HCEC 1CT (cell line): ENCODE measurements at regions not wholly inside any gene's neighbourhood (a gene's known extent, or its start where the extent isn't known, plus 50 kb on each side); places are given as distances from the start of the nearest gene placed in this dataset.

Source experiments
- DNase-seq: peaks from one replicate; pipeline ENCODE4 v3.0.0-alpha.2; 2017

GRCh38 chr13:105642511-105642958 is 892.9 kb downstream of the EFNB2 start:
- DNase-seq: no peak

GRCh38 chr13:105641121-105641520 is 894.3 kb downstream of the EFNB2 start:
- DNase-seq: no peak

- DNase-seq: no peak
Measured at GRCh38 chr13:105638426-105638825, 897.0 kb downstream of the EFNB2 start.

GRCh38 chr13:105634059-105634458 is 901.4 kb downstream of the EFNB2 start:
- DNase-seq: no peak

GRCh38 chr13:105630431-105630830 is 905.0 kb downstream of the EFNB2 start:
- DNase-seq: no peak

DNA sequence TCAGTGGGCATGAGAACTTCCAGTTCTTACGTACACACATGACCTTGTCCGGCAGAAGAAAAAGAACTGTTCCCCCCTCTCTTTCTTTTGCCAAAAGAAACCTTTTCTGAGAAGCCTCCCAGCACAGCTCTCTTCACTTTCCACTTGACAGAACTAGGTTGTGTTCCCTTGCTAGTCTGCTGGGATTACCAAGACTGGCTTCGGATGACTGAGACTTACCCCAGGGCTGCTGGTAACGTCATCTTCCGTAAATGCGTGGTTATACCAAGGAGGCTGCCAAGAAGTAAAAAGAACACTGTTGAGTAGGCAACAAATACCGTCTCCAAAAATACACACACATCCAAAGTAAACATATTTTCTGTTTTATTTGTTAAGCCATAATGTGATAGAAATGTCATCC is 908.2 kb downstream of the EFNB2 start:
- no peak for DNase-seq

- DNase-seq: no peak
Measured at GRCh38 chr13:105625691-105626090, 909.8 kb downstream of the EFNB2 start.

DNA sequence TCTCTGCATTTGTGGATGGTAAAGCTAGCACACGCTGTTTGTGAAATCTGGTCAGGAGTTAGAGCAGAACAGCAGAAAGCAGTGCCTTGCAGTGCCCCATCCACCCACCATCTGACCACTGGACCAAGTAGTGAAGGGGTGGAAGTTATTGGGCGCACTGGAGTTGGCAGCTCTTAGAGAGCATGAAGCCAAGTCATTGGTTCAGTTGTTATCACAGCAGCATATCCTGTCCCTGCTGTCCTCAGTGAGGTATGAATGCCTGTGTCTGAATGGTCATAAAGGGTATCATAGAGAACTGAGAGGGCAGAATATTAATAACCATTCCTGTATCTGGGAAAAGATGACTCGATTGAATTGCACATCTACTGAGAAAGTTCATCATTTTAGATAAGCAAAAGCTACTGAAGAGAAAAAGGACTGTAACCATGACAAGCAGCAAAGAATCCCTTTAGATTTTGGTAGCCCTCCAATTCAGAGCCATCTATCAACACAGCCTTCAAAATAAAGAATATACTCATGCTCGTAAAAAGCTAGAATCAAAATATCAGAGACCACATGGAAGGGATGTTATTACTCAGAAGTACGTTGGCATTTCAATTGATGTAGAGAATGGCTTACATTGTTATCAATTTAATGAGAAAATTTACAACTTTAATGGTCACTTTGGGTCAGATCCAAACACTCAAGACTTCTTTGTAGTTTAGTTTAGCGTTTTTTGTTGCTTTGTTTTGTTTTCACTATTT is 919.0 kb downstream of the EFNB2 start:
- DNase-seq: no peak

DNA sequence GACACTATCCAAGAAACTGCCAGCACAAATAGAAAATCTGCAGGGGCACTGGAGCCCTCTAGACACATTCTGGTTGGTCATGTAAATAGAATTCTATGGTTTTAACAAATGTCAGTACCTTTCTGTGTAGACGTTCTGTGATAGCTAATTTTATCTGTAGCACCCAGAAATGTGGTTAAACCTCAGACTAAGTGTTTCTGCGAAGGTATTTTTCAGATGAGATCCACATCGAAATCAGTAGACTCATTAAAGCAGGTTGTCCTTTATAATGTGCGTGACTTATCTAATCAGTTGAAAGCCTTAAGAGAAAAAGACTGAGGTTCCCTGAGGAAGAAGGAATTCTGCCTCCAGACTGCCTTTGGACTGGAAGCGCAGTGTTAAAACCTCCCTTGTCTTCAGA is 922.9 kb downstream of the EFNB2 start:
- DNase-seq: no peak

DNA sequence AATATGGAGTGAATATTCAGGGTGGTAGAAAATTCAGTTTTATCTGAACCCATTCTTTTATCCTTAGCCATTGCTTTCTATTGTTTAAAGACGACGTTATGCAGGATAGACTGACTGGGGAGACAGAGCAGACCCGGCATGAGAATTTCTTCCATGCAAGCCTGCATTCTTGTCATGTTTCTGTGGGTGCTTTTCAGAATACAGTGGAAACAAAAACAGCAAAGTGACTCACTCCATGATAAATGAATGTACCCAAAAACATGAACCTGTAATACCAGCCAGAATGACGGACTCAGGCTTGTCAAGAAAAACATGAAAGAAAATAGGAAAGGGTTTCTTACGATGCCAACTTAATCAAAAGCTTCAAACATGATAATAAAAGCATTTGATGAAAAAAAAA is 924.0 kb downstream of the EFNB2 start:
- DNase-seq: no peak

- no peak for DNase-seq
Measured at GRCh38 chr13:105608104-105608503, 927.4 kb downstream of the EFNB2 start.

- no peak for DNase-seq
Measured at GRCh38 chr13:105607426-105607825, 928.0 kb downstream of the EFNB2 start.

DNA sequence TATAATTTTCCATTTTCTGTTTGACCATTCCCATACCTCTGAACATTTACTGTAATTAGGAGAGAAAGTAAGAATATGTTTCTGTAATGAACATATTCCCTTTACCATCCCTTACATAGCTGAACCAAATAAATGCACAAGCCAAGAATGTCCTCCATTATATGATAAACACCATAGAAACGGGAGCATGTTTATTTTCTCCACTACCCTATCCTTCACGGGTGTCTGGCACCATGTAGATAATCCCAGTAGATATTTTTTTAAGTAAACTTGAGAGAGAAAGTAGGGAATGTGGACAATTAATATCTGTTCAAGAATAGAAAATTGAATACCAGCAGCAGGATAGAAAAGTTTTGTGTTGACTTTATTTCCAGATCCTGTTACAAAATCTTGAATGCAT is 928.4 kb downstream of the EFNB2 start:
- no peak for DNase-seq

DNA sequence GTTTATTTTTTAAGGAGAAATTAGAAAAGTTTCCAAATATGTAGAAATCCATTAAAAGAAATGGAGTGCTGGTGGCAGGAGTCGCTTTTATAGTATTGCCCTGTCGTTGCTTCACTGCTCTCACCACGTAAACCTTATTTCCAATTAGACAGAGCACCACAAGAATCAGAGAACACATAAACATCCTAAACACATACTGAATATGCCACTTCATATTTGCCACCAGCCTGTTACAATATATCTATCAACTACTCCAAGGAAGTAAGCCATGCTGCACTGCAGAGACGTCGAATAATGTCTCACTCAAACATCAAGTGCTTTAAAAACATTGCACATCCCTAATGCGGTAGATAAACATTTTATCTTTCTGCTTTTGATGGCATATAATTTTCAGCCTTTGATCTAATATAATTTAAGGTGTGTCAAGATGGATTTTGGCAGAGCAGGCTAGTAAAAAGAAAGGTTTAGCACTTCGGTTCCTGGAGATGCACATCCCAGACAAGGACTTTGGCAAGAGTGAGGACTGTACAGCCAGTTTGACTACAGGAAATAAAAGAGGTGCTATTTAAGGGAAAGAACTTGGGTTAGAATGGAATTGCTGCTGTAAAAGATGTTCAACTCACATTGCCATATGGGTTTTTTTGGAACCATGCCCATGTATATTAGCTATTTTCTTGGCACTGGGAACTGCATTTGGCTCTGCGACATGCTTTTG is 932.3 kb downstream of the EFNB2 start:
- no peak for DNase-seq

GRCh38 chr13:105599477-105600037 is 935.9 kb downstream of the EFNB2 start:
- no peak for DNase-seq

- DNase-seq: no peak
Measured at GRCh38 chr13:105598529-105598928, 936.9 kb downstream of the EFNB2 start.

GRCh38 chr13:105597573-105597972 is 937.9 kb downstream of the EFNB2 start:
- no peak for DNase-seq

DNA sequence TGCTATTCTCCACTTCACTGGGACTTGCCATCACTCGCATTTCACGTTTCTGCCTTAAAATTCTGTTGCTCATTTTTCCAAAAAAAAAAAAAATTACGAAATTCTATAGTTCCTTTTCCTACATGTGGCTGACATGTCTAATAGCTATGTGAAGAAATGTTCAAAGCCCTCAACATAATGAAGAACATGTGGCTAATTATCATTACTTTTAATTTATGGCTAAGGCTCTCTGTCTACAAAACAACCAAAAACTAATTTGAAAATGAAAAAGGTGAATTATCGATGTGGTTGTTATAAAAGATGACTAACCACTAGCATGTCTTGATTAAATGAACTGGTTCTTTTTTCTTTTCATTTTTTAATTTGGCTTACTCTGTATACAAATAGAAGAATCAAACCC is 940.0 kb downstream of the EFNB2 start:
- DNase-seq: no peak

- no peak for DNase-seq
Measured at GRCh38 chr13:105591277-105591676, 944.2 kb downstream of the EFNB2 start.

GRCh38 chr13:105587786-105588185 is 947.7 kb downstream of the EFNB2 start:
- DNase-seq: no peak

DNA sequence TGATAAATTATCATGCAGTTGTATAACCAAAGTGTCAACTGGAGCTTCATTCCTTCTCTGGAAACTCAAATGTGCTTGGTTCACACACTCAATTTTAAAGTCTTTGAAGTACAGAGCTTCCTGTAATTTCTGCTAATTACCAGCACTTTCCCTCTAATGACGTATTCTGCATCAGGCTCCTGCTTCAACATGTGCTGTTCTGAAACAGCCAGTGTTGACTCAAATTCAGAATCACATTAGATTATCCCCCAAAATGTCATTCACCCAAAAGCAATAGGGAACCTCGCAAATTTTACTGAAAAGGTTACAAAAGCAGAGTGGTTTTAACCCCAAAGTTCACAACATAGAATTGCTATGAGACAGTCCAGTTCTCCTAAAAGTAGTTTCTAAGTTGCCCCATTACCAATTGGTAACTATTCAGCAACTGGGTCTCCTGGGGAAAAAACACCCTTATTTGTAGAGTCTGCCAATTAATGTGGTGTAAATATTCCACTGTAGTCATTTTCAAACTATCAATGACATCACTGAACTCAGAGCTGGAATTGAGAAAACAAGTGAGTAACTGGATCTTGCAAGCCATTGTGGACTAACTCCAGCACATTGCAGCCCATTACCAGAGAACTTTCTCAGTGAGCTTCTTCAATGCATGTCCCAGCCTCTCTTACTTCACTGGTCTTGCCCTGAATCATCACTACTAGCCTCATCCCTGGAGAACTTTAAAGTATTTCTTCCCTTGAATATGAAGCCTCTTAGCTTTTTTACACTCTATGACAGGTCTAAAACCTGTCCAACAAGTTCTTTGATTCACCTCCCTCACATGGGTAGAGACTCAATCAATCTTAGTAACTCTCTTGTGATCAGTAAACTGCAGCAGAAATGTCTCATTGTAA is 955.4 kb downstream of the EFNB2 start:
- no peak for DNase-seq

DNA sequence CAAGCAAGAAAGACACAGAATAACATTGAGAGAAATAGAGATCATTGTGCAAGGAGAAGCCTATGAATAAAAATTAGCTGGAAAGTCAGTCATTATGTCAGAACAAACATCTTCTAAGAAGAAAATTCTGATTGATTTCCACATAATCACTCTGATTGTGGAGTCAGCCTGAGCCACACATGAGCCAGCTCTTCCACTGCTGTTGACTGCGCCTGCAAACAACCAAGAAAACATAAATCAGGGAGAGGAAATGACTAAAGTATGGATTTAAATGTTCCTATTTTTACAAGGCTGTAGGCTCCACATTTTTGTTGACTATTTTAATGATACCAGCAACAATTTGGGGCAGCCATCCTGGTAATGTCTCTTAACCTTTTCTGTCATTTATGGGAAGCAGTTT is 962.3 kb downstream of the EFNB2 start:
- DNase-seq: no peak

DNA sequence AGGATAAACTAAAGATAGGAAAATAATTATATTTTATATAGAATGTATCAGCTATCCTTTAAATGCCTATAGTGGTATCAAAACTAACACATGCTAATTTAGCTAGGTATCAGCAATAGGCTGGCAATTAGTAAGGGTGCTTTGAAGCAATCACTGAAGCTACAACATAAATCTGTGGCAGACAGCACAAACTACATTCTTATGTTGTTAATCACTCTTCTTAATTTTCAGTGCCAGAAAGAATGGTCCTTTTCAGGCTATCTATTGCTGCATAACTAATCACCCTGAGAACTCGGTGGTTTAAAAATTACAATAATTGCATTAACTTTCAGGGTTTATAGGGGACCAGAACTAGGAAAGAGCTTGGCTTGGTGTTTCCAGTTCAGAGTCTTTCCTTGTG is 963.1 kb downstream of the EFNB2 start:
- no peak for DNase-seq
